Ectodermal cell (in vitro differentiated cells): ENCODE measurements at regions not wholly inside any gene's neighbourhood (a gene's known extent, or its start where the extent isn't known, plus 50 kb on each side); places are given as distances from the start of the nearest gene placed in this dataset.

Source experiments
- H3K27ac ChIP-seq: 2 replicates; pipeline ENCODE4 v1.7.0; 2013; ENCODE audit warnings: mild to moderate bottlenecking, low read depth, low read length; ENCODE audit not compliant: insufficient read depth, poor library complexity, severe bottlenecking
- H3K27me3 ChIP-seq: 2 replicates; pipeline ENCODE4 v1.7.0; 2013; ENCODE audit warnings: mild to moderate bottlenecking, low read length; ENCODE audit not compliant: insufficient read depth, control insufficient read depth, poor library complexity, severe bottlenecking
- H3K36me3 ChIP-seq: one replicate; pipeline ENCODE4 v1.7.0; 2013; ENCODE audit warnings: low read length; ENCODE audit not compliant: control insufficient read depth, insufficient read depth
- H3K4me1 ChIP-seq: one replicate; pipeline ENCODE4 v1.7.0; 2013; ENCODE audit warnings: low read length; ENCODE audit not compliant: control insufficient read depth, insufficient read depth
- H3K4me3 ChIP-seq: 2 replicates; pipeline ENCODE4 v1.7.0; 2013; ENCODE audit warnings: low read depth, low read length, control low read depth; ENCODE audit not compliant: insufficient read depth
- H3K9me3 ChIP-seq: 2 replicates; pipeline ENCODE4 v1.7.0; 2013; ENCODE audit warnings: mild to moderate bottlenecking, low read length, moderate library complexity; ENCODE audit not compliant: control insufficient read depth
- WGBS, 2 experiments: methylation state at CpG; one replicate each; pipeline ENCODE4 v1.1.7; 2013; ENCODE audit warnings: missing lambda C conversion rate in 2 of 2; 5-methylcytosine and 5-hydroxymethylcytosine counted together

- Histone ChIP-seq H3K4me1 (peaks cover 4% of the 10 kb centered on the region), H3K36me3 (no peaks in the 10 kb centered on the region), H3K27me3 (no peaks in the 10 kb centered on the region), H3K27ac (no peak overlapping the region), H3K9me3 (no peaks in the 10 kb centered on the region), H3K4me3 (no peak overlapping the region)
- WGBS, 2 experiments, result 76 to 88% methylated on average over 3 of the region's 3 CpGs
Observed at GRCh38 chr12:98109266-98109665, 406.1 kb upstream of the TMPO start.

- peaks cover 4% of the 10 kb centered on the region for H3K4me1 ChIP-seq
- H3K36me3 ChIP-seq, result no peaks in the 10 kb centered on the region
- no peaks in the 10 kb centered on the region for H3K27me3 ChIP-seq
- H3K9me3 ChIP-seq, result no peaks in the 10 kb centered on the region
- no peak overlapping the region for H3K27ac ChIP-seq
- WGBS, 2 experiments, result 95 to 97% methylated on average over 8 of the region's 8 CpGs
- no peak overlapping the region for H3K4me3 ChIP-seq
Observed at GRCh38 chr12:98110536-98110935, 404.9 kb upstream of the TMPO start.

GRCh38 chr12:98113548-98113947 is 401.8 kb upstream of the TMPO start:
- Histone ChIP-seq H3K27me3 (no peaks in the 10 kb centered on the region), H3K27ac (no peak overlapping the region), H3K4me1 (peaks cover 4% of the 10 kb centered on the region), H3K9me3 (no peaks in the 10 kb centered on the region), H3K4me3 (no peak overlapping the region), H3K36me3 (no peaks in the 10 kb centered on the region)
- WGBS, 2 experiments, result 94 to 96% methylated on average over 2 of the region's 2 CpGs

- Histone ChIP-seq H3K4me1 (peaks cover 4% of the 10 kb centered on the region), H3K36me3 (no peaks in the 10 kb centered on the region), H3K27ac (no peak overlapping the region), H3K4me3 (no peak overlapping the region), H3K27me3 (no peaks in the 10 kb centered on the region), H3K9me3 (no peaks in the 10 kb centered on the region)
- WGBS, 2 experiments, result 94 to 96% methylated on average over 4 of the region's 4 CpGs
Observed at GRCh38 chr12:98121963-98122362, 393.4 kb upstream of the TMPO start.

GRCh38 chr12:98123021-98123461 is 392.3 kb upstream of the TMPO start:
- Histone ChIP-seq H3K27me3 (no peaks in the 10 kb centered on the region), H3K36me3 (no peaks in the 10 kb centered on the region), H3K27ac (no peak overlapping the region), H3K4me3 (no peak overlapping the region), H3K4me1 (peaks cover 4% of the 10 kb centered on the region), H3K9me3 (no peaks in the 10 kb centered on the region)
- 72 to 74% methylated on average over 3 of the region's 3 CpGs for WGBS, 2 experiments

GRCh38 chr12:98126637-98127335 is 388.6 kb upstream of the TMPO start:
- WGBS, 2 experiments, result 89% methylated on average over 11 to 12 of the region's 12 CpGs
- no peaks in the 10 kb centered on the region for H3K27me3 ChIP-seq
- no peak overlapping the region for H3K27ac ChIP-seq

GRCh38 chr12:98127336-98127679 is 388.1 kb upstream of the TMPO start:
- no peaks in the 10 kb centered on the region for H3K36me3 ChIP-seq
- H3K9me3 ChIP-seq, result no peaks in the 10 kb centered on the region
- H3K4me1 ChIP-seq, result peaks cover 4% of the 10 kb centered on the region
- H3K27me3 ChIP-seq, result no peaks in the 10 kb centered on the region
- WGBS, 2 experiments, result 69 to 70% methylated on average over 3 of the region's 3 CpGs
- H3K4me3 ChIP-seq, result no peak overlapping the region
- no peak overlapping the region for H3K27ac ChIP-seq

More at GRCh38 chr12:98126637-98127335, 388.6 kb upstream of the TMPO start:
- Histone ChIP-seq H3K4me1 (peaks cover 4% of the 10 kb centered on the region), H3K36me3 (no peaks in the 10 kb centered on the region), H3K9me3 (no peaks in the 10 kb centered on the region), H3K4me3 (no peak overlapping the region)

GRCh38 chr12:98127854-98128253 is 387.5 kb upstream of the TMPO start:
- Histone ChIP-seq H3K9me3 (no peaks in the 10 kb centered on the region), H3K4me1 (peaks cover 1% of the 10 kb centered on the region), H3K36me3 (no peaks in the 10 kb centered on the region), H3K4me3 (no peak overlapping the region), H3K27ac (no peak overlapping the region), H3K27me3 (no peaks in the 10 kb centered on the region)

- Histone ChIP-seq H3K27ac (no peak overlapping the region), H3K4me1 (no peaks in the 10 kb centered on the region), H3K9me3 (no peaks in the 10 kb centered on the region), H3K4me3 (no peak overlapping the region), H3K27me3 (no peaks in the 10 kb centered on the region), H3K36me3 (no peaks in the 10 kb centered on the region)
- WGBS, 2 experiments, result 74 to 75% methylated on average over 2 of the region's 2 CpGs
Observed at GRCh38 chr12:98136544-98136943, 378.8 kb upstream of the TMPO start.

- no peaks in the 10 kb centered on the region for H3K4me1 ChIP-seq
- H3K4me3 ChIP-seq, result no peak overlapping the region
- 84 to 100% methylated on average over 1 of the region's 1 CpG for WGBS, 2 experiments
- H3K36me3 ChIP-seq, result no peaks in the 10 kb centered on the region
- H3K27ac ChIP-seq, result no peak overlapping the region
- no peaks in the 10 kb centered on the region for H3K27me3 ChIP-seq
- no peaks in the 10 kb centered on the region for H3K9me3 ChIP-seq
Observed at GRCh38 chr12:98137278-98137677, 378.1 kb upstream of the TMPO start.

GRCh38 chr12:98144953-98145352 is 370.4 kb upstream of the TMPO start:
- H3K27ac ChIP-seq, result no peak overlapping the region
- no peak overlapping the region for H3K4me3 ChIP-seq
- H3K36me3 ChIP-seq, result no peaks in the 10 kb centered on the region
- no peaks in the 10 kb centered on the region for H3K9me3 ChIP-seq
- H3K4me1 ChIP-seq, result no peaks in the 10 kb centered on the region
- no peaks in the 10 kb centered on the region for H3K27me3 ChIP-seq
